Body of pancreas (tissue), 4 donors: ENCODE measurements at regions not wholly inside any gene's neighbourhood (a gene's known extent, or its start where the extent isn't known, plus 50 kb on each side); places are given as distances from the start of the nearest gene placed in this dataset.

Experiments
- CTCF ChIP-seq, 7 experiments: fragments of 450-650 bp in 4 of 7; fragments of 200-600 bp in 3 of 7; sonication (generic) in 3 of 7; IDR thresholded peaks; one replicate each; pipeline ENCODE4 v1.5.1; 2016 to 2019; ENCODE audit warnings: antibody characterized with exemption in 7 of 7
- POLR2A ChIP-seq, 3 donors: fragments of 450-650 bp; IDR thresholded peaks; one replicate each; pipeline ENCODE4 v1.6.1; 2016; ENCODE audit warnings: antibody characterized with exemption in 3 of 3, mild to moderate bottlenecking in 2 of 3

- TF ChIP-seq CTCF (IDR thresholded peaks at IDR 0.05): no peak
- no peak for TF ChIP-seq POLR2A (IDR thresholded peaks at IDR 0.05)
Observed at GRCh38 chr13:48808683-48809082, 155.0 kb downstream of the CYSLTR2 start.
